Psoas muscle (tissue), 7 donors: ENCODE measurements at regions not wholly inside any gene's neighbourhood (a gene's known extent, or its start where the extent isn't known, plus 50 kb on each side); places are given as distances from the start of the nearest gene placed in this dataset.

Experiments used
- ATAC-seq, 4 donors: fragments of 200-7000 bp; cut with Tn5 transposase; one replicate each; pipeline ENCODE4 v1.9.1; 2020; ENCODE audit warnings: moderate library complexity in 3 of 4, mild to moderate bottlenecking in 2 of 4
- DNase-seq, 2 donors: peaks; one replicate each; pipeline ENCODE4 v3.0.0-alpha.2; 2020
- H3K27ac ChIP-seq: fragments of 200-600 bp; one replicate; pipeline ENCODE4 v1.8.0; 2022
- H3K27me3 ChIP-seq, 3 donors: fragments of 200-600 bp in 1 of 3; one replicate each; pipeline versions ENCODE4 v1.6.1 to v1.8.0; 2013 to 2022; ENCODE audit warnings: low read length in 2 of 3, mild to moderate bottlenecking in 2 of 3, moderate library complexity in 1 of 3; ENCODE audit not compliant: insufficient read depth in 3 of 3
- H3K36me3 ChIP-seq, 2 donors: fragments of 200-600 bp in 1 of 2; one replicate each; pipeline versions ENCODE4 v1.6.1 to v1.8.0; 2013 to 2022; ENCODE audit warnings: low read depth in 1 of 2, mild to moderate bottlenecking in 1 of 2, moderate library complexity in 1 of 2; ENCODE audit not compliant: insufficient read depth in 1 of 2
- H3K4me1 ChIP-seq: fragments of 200-600 bp; one replicate; pipeline ENCODE4 v1.8.0; 2022
- H3K4me3 ChIP-seq: fragments of 200-600 bp; one replicate; pipeline ENCODE4 v1.8.0; 2022; ENCODE audit warnings: mild to moderate bottlenecking
- H3K9me3 ChIP-seq: fragments of 200-600 bp; one replicate; pipeline ENCODE4 v1.8.0; 2022
- CTCF ChIP-seq: fragments of 200-600 bp; IDR thresholded peaks from one replicate; pipeline ENCODE4 v1.8.0; 2022; ENCODE audit warnings: antibody characterized with exemption
- WGBS, 3 donors: extraction: QIAGEN DNeasy Blood & Tissue Kit; methylation state at CpG; one replicate each; pipeline versions ENCODE4 v1.1.6 to v1.1.7; 2013; 5-methylcytosine and 5-hydroxymethylcytosine counted together
- intact Hi-C, 2 donors: fragments of 100-400 bp; cut with DNase I; formaldehyde crosslinking; loops; one replicate each; pipeline versions ENCODE4 v1.11.0 to v1.14.2; 2022
- donor health status: healthy with polysubstance abuse.
- donor health status: DM: no; HTN: no; CAD: no; lungs with moderate emphysema.
- donor health status: Bipolar disorder and iron deficiency.
- donor health status: healthy.
- donor health status: DM: yes; HTN: yes; CAD: no.
- donor health status: DM: no; HTN: no; CAD: no.
- donor health status: DM: yes; HTN: yes; CAD: no.

GRCh38 chr2:6109831-6110230 lies 417.6 kb downstream of the SOX11 start:
- Histone ChIP-seq H3K27me3 (no peaks in the 10 kb centered on the region), H3K4me3 (no peak overlapping the region), H3K9me3 (no peaks in the 10 kb centered on the region), H3K4me1 (no peaks in the 10 kb centered on the region), H3K27ac (no peak overlapping the region), H3K36me3 (no peaks in the 10 kb centered on the region)
- TF ChIP-seq CTCF = no peak
- 81 to 89% (median 89%) methylated on average over 1 of the region's 1 CpG for WGBS, 3 donors
- ATAC-seq (no peak), DNase-seq (no peak)
- intact Hi-C loops = no loop called here

GRCh38 chr2:6111781-6112261 lies 419.6 kb downstream of the SOX11 start:
- 61 to 70% (median 67%) methylated on average over 2 of the region's 2 CpGs for WGBS, 3 donors
- no peak for ATAC-seq

GRCh38 chr2:6113786-6114185 lies 421.6 kb downstream of the SOX11 start:
- intact Hi-C loops = no loop called here
- Histone ChIP-seq H3K27ac (no peak overlapping the region), H3K4me3 (no peak overlapping the region), H3K36me3 (no peaks in the 10 kb centered on the region), H3K27me3 (no peaks in the 10 kb centered on the region), H3K9me3 (no peaks in the 10 kb centered on the region), H3K4me1 (no peaks in the 10 kb centered on the region)
- DNase-seq (no peak), ATAC-seq (no peak)
- WGBS, 3 donors = 69 to 92% (median 80%) methylated on average over 4 of the region's 4 CpGs
- no peak for TF ChIP-seq CTCF

More at GRCh38 chr2:6111781-6112261, 419.6 kb downstream of the SOX11 start:
- Histone ChIP-seq H3K4me3 (no peak overlapping the region), H3K4me1 (no peaks in the 10 kb centered on the region), H3K9me3 (no peaks in the 10 kb centered on the region), H3K27ac (no peak overlapping the region), H3K27me3 (no peaks in the 10 kb centered on the region), H3K36me3 (no peaks in the 10 kb centered on the region)
- TF ChIP-seq CTCF = no peak
- DNase-seq = no peak
- intact Hi-C loops = no loop called here

GRCh38 chr2:6127718-6128117 lies 435.5 kb downstream of the SOX11 start:
- no peak for ATAC-seq
- H3K36me3 ChIP-seq = no peaks in the 10 kb centered on the region
- no peaks in the 10 kb centered on the region for H3K9me3 ChIP-seq
- WGBS, 3 donors = 71 to 77% (median 77%) methylated on average over 5 of the region's 5 CpGs
- intact Hi-C loops = no loop called here
- H3K27ac ChIP-seq = no peak overlapping the region
- DNase-seq = no peak
- TF ChIP-seq CTCF = no peak
- H3K4me1 ChIP-seq = no peaks in the 10 kb centered on the region
- no peak overlapping the region for H3K4me3 ChIP-seq
- H3K27me3 ChIP-seq = no peaks in the 10 kb centered on the region

GRCh38 chr2:6139142-6139541 lies 447.0 kb downstream of the SOX11 start:
- Histone ChIP-seq H3K36me3 (no peaks in the 10 kb centered on the region), H3K27ac (no peak overlapping the region), H3K9me3 (peaks cover 5% of the 10 kb centered on the region), H3K4me1 (no peaks in the 10 kb centered on the region), H3K27me3 (no peaks in the 10 kb centered on the region), H3K4me3 (no peak overlapping the region)
- DNase-seq (no peak), ATAC-seq (no peak)
- WGBS, 3 donors = 79 to 84% (median 80%) methylated on average over 3 of the region's 3 CpGs
- intact Hi-C loops = no loop called here
- TF ChIP-seq CTCF = no peak
